ENCODE measurements at regions not wholly inside any gene's neighbourhood (a gene's known extent, or its start where the extent isn't known, plus 50 kb on each side); places are given as distances from the start of the nearest gene placed in this dataset.

GRCh38 chr12:43044241-43044640 lies 454.7 kb upstream of the PRICKLE1 start:
- no peak for TF ChIP-seq CTCF (IDR thresholded peaks at IDR 0.05; ENCODE audit: poor library complexity)
- TF ChIP-seq EZH2 (IDR thresholded peaks at IDR 0.05; ENCODE audit: borderline replicate concordance), result no peak
